Activated CD4-positive, alpha-beta T cell treated with anti-CD3 and anti-CD28 coated beads, Interleukin-2, amount 10 ng/mL, durations not matched to agents 7 days and 5 days (primary cell): ENCODE measurements at regions not wholly inside any gene's neighbourhood (a gene's known extent, or its start where the extent isn't known, plus 50 kb on each side); places are given as distances from the start of the nearest gene placed in this dataset.

Experiments used
- CTCF ChIA-PET: fragments of 350-600 bp; sonication (Branson Sonifier 250); formaldehyde crosslinking; loops from one replicate; lab custom pipeline; 2021; ENCODE audit warnings: antibody characterized with exemption; lab: Charles Lee
- POLR2A ChIA-PET: fragments of 350-600 bp; sonication (Branson Sonifier 250); formaldehyde crosslinking; loops from one replicate; lab custom pipeline; 2021; ENCODE audit warnings: antibody characterized with exemption; lab: Charles Lee
- DNase-seq: peaks from one replicate; pipeline ENCODE4 v3.0.0-alpha.2; 2020
- H3K27ac Mint-ChIP-seq: one replicate; pipeline ENCODE4 v1.8.0; 2021; ENCODE audit warnings: mild to moderate bottlenecking, moderate library complexity, mixed read lengths
- H3K27me3 Mint-ChIP-seq: one replicate; pipeline ENCODE4 v1.8.0; 2021; ENCODE audit warnings: mixed read lengths
- H3K36me3 Mint-ChIP-seq: one replicate; pipeline ENCODE4 v1.8.0; 2021; ENCODE audit warnings: low read depth, mixed read lengths
- H3K4me1 Mint-ChIP-seq: one replicate; pipeline ENCODE4 v1.8.0; 2021; ENCODE audit warnings: mixed read lengths
- H3K4me3 Mint-ChIP-seq: one replicate; pipeline ENCODE4 v1.8.0; 2021; ENCODE audit warnings: mild to moderate bottlenecking, moderate library complexity, mixed read lengths
- H3K9me3 Mint-ChIP-seq: one replicate; pipeline ENCODE4 v1.8.0; 2021; ENCODE audit warnings: mixed read lengths

DNA sequence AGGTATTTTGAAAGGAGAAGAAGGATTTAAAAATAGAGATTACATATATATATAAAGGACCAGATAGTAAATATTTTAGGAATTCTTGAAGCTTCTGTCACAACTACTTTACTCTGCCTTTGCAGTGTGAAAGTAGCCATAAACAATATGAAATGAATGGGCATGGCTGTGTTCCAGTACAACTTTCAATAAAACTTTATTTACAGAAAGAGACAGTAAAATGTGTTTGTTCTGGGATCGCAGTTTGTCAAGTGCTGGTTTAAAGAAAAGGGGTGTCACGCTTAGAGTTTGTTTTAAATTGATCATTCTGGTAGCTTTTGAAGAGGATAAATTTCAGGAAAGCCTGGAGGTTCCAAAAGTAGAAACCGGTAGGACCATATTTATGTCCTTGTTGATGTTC, 176.1 kb upstream of the HS3ST1 start:
- Mint-ChIP-seq H3K27me3 (no peaks in the 10 kb centered on the region), H3K36me3 (no peaks in the 10 kb centered on the region), H3K9me3 (no peaks in the 10 kb centered on the region), H3K27ac (no peak overlapping the region), H3K4me1 (peaks cover 2% of the 10 kb centered on the region), H3K4me3 (no peak overlapping the region)
- no peak for DNase-seq
- ChIA-PET CTCF (no interaction called here), POLR2A (no interaction called here)

DNA sequence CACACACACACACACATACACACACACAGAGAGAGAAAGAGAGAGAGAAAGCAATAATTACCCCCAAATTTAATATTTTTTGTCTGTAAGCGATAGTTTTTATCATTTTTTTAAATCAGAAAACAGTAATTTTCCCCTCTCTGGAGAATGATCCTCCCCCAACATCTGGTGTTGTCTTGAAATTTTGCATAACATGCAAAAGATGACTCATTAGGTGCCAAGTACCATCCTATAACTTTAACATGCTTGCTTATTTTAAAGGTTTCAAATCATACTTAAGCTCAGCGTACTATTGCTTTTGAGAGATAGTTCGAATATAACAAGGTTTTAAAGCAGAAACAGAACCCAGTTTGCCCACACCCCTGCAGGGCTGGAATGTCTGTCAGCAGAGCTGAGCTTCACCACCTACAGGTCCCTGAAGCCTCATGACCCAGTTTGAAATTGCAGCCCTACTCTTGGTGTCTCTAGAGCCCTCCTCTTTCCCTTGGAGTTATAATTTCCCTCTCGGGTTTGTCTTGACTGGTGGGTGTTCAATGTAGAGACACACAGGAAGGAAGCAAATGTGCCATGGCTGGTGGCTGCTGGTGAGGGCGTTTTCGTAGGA, 175.0 kb upstream of the HS3ST1 start:
- DNase-seq = no peak
- Mint-ChIP-seq H3K27ac (no peak overlapping the region), H3K27me3 (no peaks in the 10 kb centered on the region), H3K4me1 (no peaks in the 10 kb centered on the region), H3K4me3 (no peak overlapping the region), H3K36me3 (no peaks in the 10 kb centered on the region), H3K9me3 (no peaks in the 10 kb centered on the region)
- CTCF ChIA-PET = interaction anchor here (0.7 kb wide), 1 partner anchor 837 kb away, joined by 4 read pairs; no protein-coding TSS in a partner anchor
- POLR2A ChIA-PET = no interaction called here

DNA sequence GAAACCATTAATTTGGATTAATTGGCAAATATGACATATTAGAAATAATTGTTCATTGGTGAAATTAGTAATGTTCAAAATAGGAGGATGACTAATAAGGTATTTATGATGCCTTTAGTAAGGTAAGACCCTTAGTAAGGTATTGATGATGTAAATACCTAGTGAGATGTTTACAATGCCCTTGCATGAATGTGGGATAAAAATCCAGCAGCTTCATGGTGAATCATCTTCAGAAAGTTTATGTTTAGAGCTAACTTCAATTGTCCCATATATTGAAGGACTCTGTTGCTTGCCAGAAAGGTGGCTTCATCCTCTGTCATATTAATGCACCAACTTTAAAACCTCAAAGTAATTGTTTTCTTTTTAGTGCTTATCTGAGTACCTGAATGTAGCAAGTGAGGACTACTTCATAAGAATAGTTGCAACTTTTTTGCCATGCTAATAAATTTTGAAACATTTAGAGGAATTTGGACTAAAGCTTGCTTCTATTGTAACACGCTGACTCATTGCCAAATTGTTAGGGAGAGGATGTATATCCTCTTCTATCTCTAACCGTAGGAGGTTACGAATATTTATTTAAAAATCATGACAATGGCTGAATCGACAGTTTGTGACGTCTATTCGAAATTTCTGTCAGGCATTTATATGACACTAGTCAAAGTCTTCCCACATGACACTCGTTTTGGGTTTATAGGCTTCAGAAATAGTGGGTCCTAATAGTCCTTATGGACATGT, 174.1 kb upstream of the HS3ST1 start:
- no peak for DNase-seq
- CTCF ChIA-PET = no interaction called here
- Mint-ChIP-seq H3K9me3 (no peaks in the 10 kb centered on the region), H3K36me3 (no peaks in the 10 kb centered on the region), H3K4me1 (peaks cover under 1% of the 10 kb centered on the region), H3K27me3 (no peaks in the 10 kb centered on the region), H3K4me3 (no peak overlapping the region), H3K27ac (no peak overlapping the region)
- POLR2A ChIA-PET = no interaction called here

DNA sequence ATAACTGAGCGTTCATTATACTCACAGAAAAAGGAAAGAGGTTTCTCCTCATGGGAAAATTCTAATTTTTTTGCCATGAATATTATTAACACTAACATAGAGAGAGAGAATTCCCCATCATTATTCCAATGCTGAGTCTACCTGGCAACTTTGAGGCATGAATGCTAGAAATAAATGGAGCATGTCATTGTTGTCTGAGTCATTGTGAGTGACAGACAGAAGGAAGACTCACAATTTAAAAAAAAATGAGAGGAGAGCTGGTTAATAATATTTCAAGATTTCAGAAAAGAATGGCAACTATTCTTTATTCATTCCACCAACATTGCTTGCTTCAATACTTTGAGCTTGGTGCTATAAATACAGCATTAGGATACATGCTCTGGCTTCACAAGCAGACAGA, 170.4 kb upstream of the HS3ST1 start:
- Mint-ChIP-seq H3K27ac (no peak overlapping the region), H3K4me3 (no peak overlapping the region), H3K9me3 (no peaks in the 10 kb centered on the region), H3K4me1 (peaks cover 5% of the 10 kb centered on the region), H3K27me3 (no peaks in the 10 kb centered on the region), H3K36me3 (no peaks in the 10 kb centered on the region)
- DNase-seq = no peak
- ChIA-PET POLR2A (no interaction called here), CTCF (no interaction called here)

- no peak overlapping the region for H3K4me3 Mint-ChIP-seq
- no peaks in the 10 kb centered on the region for H3K9me3 Mint-ChIP-seq
- H3K27ac Mint-ChIP-seq = no peak overlapping the region
- no peaks in the 10 kb centered on the region for H3K36me3 Mint-ChIP-seq
- no peaks in the 10 kb centered on the region for H3K27me3 Mint-ChIP-seq
- POLR2A ChIA-PET = no interaction called here
- no peak for DNase-seq
- CTCF ChIA-PET = no interaction called here
- H3K4me1 Mint-ChIP-seq = peaks cover 5% of the 10 kb centered on the region
Measured at GRCh38 chr4:11598591-11598990, 169.9 kb upstream of the HS3ST1 start.

- ChIA-PET CTCF (no interaction called here), POLR2A (no interaction called here)
- no peaks in the 10 kb centered on the region for H3K9me3 Mint-ChIP-seq
- H3K27me3 Mint-ChIP-seq = no peaks in the 10 kb centered on the region
- DNase-seq = no peak
- H3K27ac Mint-ChIP-seq = no peak overlapping the region
- H3K36me3 Mint-ChIP-seq = no peaks in the 10 kb centered on the region
- H3K4me3 Mint-ChIP-seq = no peak overlapping the region
- H3K4me1 Mint-ChIP-seq = peaks cover 5% of the 10 kb centered on the region
Measured at GRCh38 chr4:11597506-11597905, 168.8 kb upstream of the HS3ST1 start.

DNA sequence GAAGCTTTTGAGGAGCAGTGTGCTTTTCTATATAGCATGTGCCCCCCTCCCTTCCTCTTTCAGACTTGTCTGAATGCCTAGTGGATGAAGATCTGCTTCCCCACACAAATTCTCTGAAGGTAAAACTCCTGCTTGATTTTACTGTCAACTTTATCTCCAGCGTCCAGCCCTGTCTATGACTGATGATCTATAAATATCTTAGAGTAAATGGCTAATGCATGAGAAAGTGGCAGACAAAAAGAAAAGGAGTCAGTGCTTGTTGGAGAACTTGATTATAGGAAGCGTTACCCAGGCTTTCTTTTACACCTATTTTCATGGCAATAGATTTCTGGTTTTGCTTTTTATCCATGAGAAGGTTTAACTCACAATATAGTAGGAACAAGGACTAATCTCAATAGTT, 168.3 kb upstream of the HS3ST1 start:
- no peaks in the 10 kb centered on the region for H3K36me3 Mint-ChIP-seq
- H3K27me3 Mint-ChIP-seq = no peaks in the 10 kb centered on the region
- ChIA-PET CTCF (no interaction called here), POLR2A (no interaction called here)
- no peak overlapping the region for H3K4me3 Mint-ChIP-seq
- DNase-seq = no peak
- H3K4me1 Mint-ChIP-seq = peaks cover 5% of the 10 kb centered on the region
- H3K9me3 Mint-ChIP-seq = no peaks in the 10 kb centered on the region
- no peak overlapping the region for H3K27ac Mint-ChIP-seq

DNA sequence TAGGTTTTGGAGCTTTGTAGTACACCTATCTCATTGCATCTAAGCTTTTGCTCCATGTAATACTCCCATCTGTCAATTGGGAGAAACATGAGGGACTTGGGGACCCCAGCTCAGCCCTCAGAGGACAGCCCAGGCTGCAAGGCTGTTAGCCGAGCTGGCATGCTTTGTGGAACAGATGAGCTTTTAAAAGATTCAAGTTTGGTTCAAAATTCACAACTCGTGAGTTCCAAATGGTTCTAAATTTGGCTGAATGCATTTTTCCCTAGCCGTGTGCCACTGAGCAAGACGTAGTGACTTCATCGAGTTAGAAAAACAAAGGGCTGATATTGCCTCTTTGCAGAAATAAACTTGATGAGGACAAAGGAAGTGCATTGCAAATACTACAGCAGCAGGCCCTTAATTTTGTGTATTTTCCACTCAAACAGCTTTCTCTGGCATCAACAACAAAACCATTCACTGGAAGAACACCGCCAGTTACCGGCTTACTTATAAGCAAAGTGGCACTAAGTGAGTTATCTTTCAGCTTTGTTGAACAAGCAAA, 165.0 kb upstream of the HS3ST1 start:
- peaks cover 5% of the 10 kb centered on the region for H3K4me1 Mint-ChIP-seq
- H3K4me3 Mint-ChIP-seq = no peak overlapping the region
- ChIA-PET POLR2A (no interaction called here), CTCF (no interaction called here)
- no peak overlapping the region for H3K27ac Mint-ChIP-seq
- no peaks in the 10 kb centered on the region for H3K36me3 Mint-ChIP-seq
- no peaks in the 10 kb centered on the region for H3K9me3 Mint-ChIP-seq
- no peaks in the 10 kb centered on the region for H3K27me3 Mint-ChIP-seq
- no peak for DNase-seq

GRCh38 chr4:11592276-11592675, 163.6 kb upstream of the HS3ST1 start:
- DNase-seq = no peak
- ChIA-PET CTCF (no interaction called here), POLR2A (no interaction called here)
- no peaks in the 10 kb centered on the region for H3K36me3 Mint-ChIP-seq
- H3K4me1 Mint-ChIP-seq = no peaks in the 10 kb centered on the region
- no peak overlapping the region for H3K4me3 Mint-ChIP-seq
- H3K27ac Mint-ChIP-seq = no peak overlapping the region
- no peaks in the 10 kb centered on the region for H3K9me3 Mint-ChIP-seq
- H3K27me3 Mint-ChIP-seq = no peaks in the 10 kb centered on the region

- Mint-ChIP-seq H3K4me3 (no peak overlapping the region), H3K36me3 (no peaks in the 10 kb centered on the region), H3K27ac (no peak overlapping the region), H3K27me3 (no peaks in the 10 kb centered on the region), H3K4me1 (no peaks in the 10 kb centered on the region), H3K9me3 (no peaks in the 10 kb centered on the region)
- DNase-seq = no peak
- CTCF ChIA-PET = interaction anchor here (0.7 kb wide), 1 partner anchor 509 kb away, joined by 3 read pairs; no protein-coding TSS in a partner anchor
- POLR2A ChIA-PET = no interaction called here
Measured at GRCh38 chr4:11590132-11590531, 161.4 kb upstream of the HS3ST1 start.

DNA sequence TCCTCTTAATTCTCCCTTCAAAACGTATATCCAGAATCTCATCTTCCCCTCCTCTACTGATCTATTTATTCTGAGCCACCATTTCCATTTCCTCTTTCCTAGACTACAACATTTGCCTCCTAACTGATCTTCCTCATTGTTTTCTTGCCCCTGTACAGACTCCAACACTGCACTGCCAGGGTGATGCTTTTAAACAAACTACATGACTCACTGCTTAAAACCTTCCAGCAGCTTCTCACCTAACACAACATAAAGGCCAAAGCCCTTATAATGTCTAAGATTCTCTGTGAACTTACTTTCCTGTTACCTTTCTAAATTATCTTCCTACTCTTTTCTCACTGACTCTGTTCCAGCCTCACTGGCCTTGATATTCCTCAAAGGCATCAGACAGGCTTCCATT, 161.0 kb upstream of the HS3ST1 start:
- CTCF ChIA-PET = no interaction called here

GRCh38 chr4:11587797-11588196, 159.1 kb upstream of the HS3ST1 start:
- CTCF ChIA-PET = interaction anchor here (0.6 kb wide), 1 partner anchor 425 kb away, joined by 3 read pairs; no protein-coding TSS in a partner anchor

More for the DNA sequence above, 161.0 kb upstream of the HS3ST1 start:
- Mint-ChIP-seq H3K27me3 (no peaks in the 10 kb centered on the region), H3K4me1 (no peaks in the 10 kb centered on the region), H3K4me3 (no peak overlapping the region), H3K27ac (no peak overlapping the region), H3K36me3 (no peaks in the 10 kb centered on the region), H3K9me3 (no peaks in the 10 kb centered on the region)
- POLR2A ChIA-PET = no interaction called here
- DNase-seq = no peak

GRCh38 chr4:11585506-11585905, 156.8 kb upstream of the HS3ST1 start:
- Mint-ChIP-seq H3K9me3 (peaks cover 7% of the 10 kb centered on the region), H3K27me3 (no peaks in the 10 kb centered on the region), H3K4me3 (no peak overlapping the region), H3K36me3 (no peaks in the 10 kb centered on the region), H3K27ac (no peak overlapping the region), H3K4me1 (no peaks in the 10 kb centered on the region)
- CTCF ChIA-PET = no interaction called here
- POLR2A ChIA-PET = no interaction called here
- DNase-seq = no peak

More at GRCh38 chr4:11587797-11588196, 159.1 kb upstream of the HS3ST1 start:
- H3K9me3 Mint-ChIP-seq = no peaks in the 10 kb centered on the region
- no peak overlapping the region for H3K27ac Mint-ChIP-seq
- no peak for DNase-seq
- POLR2A ChIA-PET = no interaction called here
- H3K27me3 Mint-ChIP-seq = no peaks in the 10 kb centered on the region
- no peaks in the 10 kb centered on the region for H3K36me3 Mint-ChIP-seq
- no peak overlapping the region for H3K4me3 Mint-ChIP-seq
- no peaks in the 10 kb centered on the region for H3K4me1 Mint-ChIP-seq
